Astrocyte of the cerebellum (primary cell): ENCODE measurements at regions not wholly inside any gene's neighbourhood (a gene's known extent, or its start where the extent isn't known, plus 50 kb on each side); places are given as distances from the start of the nearest gene placed in this dataset.

Experiments used
- DNase-seq: peaks from one replicate; pipeline ENCODE4 v3.0.0-alpha.2; 2011; ENCODE audit warnings: low read depth
- H3K4me3 ChIP-seq: 2 replicates; pipeline ENCODE4 v1.5.1; 2011; ENCODE audit warnings: mild to moderate bottlenecking, low read depth, low read length, moderate library complexity
- CTCF ChIP-seq: IDR thresholded peaks from 2 replicates; pipeline ENCODE4 v1.5.1; 2012; ENCODE audit warnings: low read length, low read depth, moderate library complexity, mild to moderate bottlenecking; ENCODE audit errors: missing control alignments
- in situ Hi-C: cut with HindIII; loops from 2 replicates; pipeline ENCODE4 v1.10.0; 2017; ENCODE audit warnings: low sequenced_read_pairs

- in situ Hi-C loops: no loop called here
- TF ChIP-seq CTCF: no peak
- no peak for DNase-seq
- no peak overlapping the region for H3K4me3 ChIP-seq
Measured at GRCh38 chr10:3424111-3424851, 251.7 kb upstream of the PITRM1 start.

GRCh38 chr10:3423384-3423783 is 250.8 kb upstream of the PITRM1 start:
- DNase-seq: no peak
- in situ Hi-C loops: no loop called here
- TF ChIP-seq CTCF: no peak
- H3K4me3 ChIP-seq: no peak overlapping the region

GRCh38 chr10:3422282-3422681 is 249.7 kb upstream of the PITRM1 start:
- in situ Hi-C loops: no loop called here
- TF ChIP-seq CTCF: no peak
- DNase-seq: no peak
- no peak overlapping the region for H3K4me3 ChIP-seq

- DNase-seq: no peak
- in situ Hi-C loops: no loop called here
- TF ChIP-seq CTCF: no peak
- H3K4me3 ChIP-seq: no peak overlapping the region
Measured at GRCh38 chr10:3421537-3422257, 249.1 kb upstream of the PITRM1 start.

- DNase-seq: no peak
- in situ Hi-C loops: no loop called here
- TF ChIP-seq CTCF: no peak
- no peak overlapping the region for H3K4me3 ChIP-seq
Measured at GRCh38 chr10:3420527-3421469, 248.2 kb upstream of the PITRM1 start.
